Stimulated activated CD4-positive, alpha-beta T cell treated with anti-CD3 and anti-CD28 coated beads, Interleukin-4, amount 100 ng/mL, for 1 hour (primary cell): ENCODE measurements at regions not wholly inside any gene's neighbourhood (a gene's known extent, or its start where the extent isn't known, plus 50 kb on each side); places are given as distances from the start of the nearest gene placed in this dataset.

Experiments used
- DNase-seq: peaks from one replicate; pipeline ENCODE4 v3.0.0-alpha.2; 2020

GRCh38 chr5:107215611-107216010 is 455.1 kb downstream of the EFNA5 start:
- no peak for DNase-seq

- DNase-seq = no peak
Measured at GRCh38 chr5:107213025-107213424, 457.7 kb downstream of the EFNA5 start.

- DNase-seq = no peak
Measured at GRCh38 chr5:107211630-107212029, 459.1 kb downstream of the EFNA5 start.

GRCh38 chr5:107208867-107209266 is 461.9 kb downstream of the EFNA5 start:
- DNase-seq = no peak

- DNase-seq = no peak
Measured at GRCh38 chr5:107204413-107204812, 466.3 kb downstream of the EFNA5 start.

GRCh38 chr5:107203243-107203642 is 467.5 kb downstream of the EFNA5 start:
- DNase-seq = no peak

GRCh38 chr5:107199756-107200155 is 471.0 kb downstream of the EFNA5 start:
- no peak for DNase-seq

GRCh38 chr5:107196500-107197059 is 474.2 kb downstream of the EFNA5 start:
- no peak for DNase-seq

GRCh38 chr5:107195890-107196395 is 474.8 kb downstream of the EFNA5 start:
- no peak for DNase-seq

- DNase-seq = no peak
Measured at GRCh38 chr5:107184871-107185270, 485.9 kb downstream of the EFNA5 start.

- no peak for DNase-seq
Measured at GRCh38 chr5:107184066-107184465, 486.7 kb downstream of the EFNA5 start.

GRCh38 chr5:107170620-107171019 is 500.1 kb downstream of the EFNA5 start:
- no peak for DNase-seq

GRCh38 chr5:107169867-107170266 is 500.9 kb downstream of the EFNA5 start:
- no peak for DNase-seq

- no peak for DNase-seq
Measured at GRCh38 chr5:107168848-107169752, 501.6 kb downstream of the EFNA5 start.

GRCh38 chr5:107168086-107168485 is 502.7 kb downstream of the EFNA5 start:
- no peak for DNase-seq

- DNase-seq = no peak
Measured at GRCh38 chr5:107165296-107165695, 505.4 kb downstream of the EFNA5 start.

GRCh38 chr5:107157809-107158208 is 512.9 kb downstream of the EFNA5 start:
- DNase-seq = no peak

- no peak for DNase-seq
Measured at GRCh38 chr5:107155707-107156106, 515.0 kb downstream of the EFNA5 start.

GRCh38 chr5:107154593-107154992 is 516.1 kb downstream of the EFNA5 start:
- DNase-seq = no peak

- DNase-seq = no peak
Measured at GRCh38 chr5:107153283-107153682, 517.5 kb downstream of the EFNA5 start.

- no peak for DNase-seq
Measured at GRCh38 chr5:107149243-107150005, 521.3 kb downstream of the EFNA5 start.

GRCh38 chr5:107147589-107147988 is 523.1 kb downstream of the EFNA5 start:
- no peak for DNase-seq

GRCh38 chr5:107146901-107147300 is 523.8 kb downstream of the EFNA5 start:
- DNase-seq = no peak

- no peak for DNase-seq
Measured at GRCh38 chr5:107135391-107135790, 535.3 kb downstream of the EFNA5 start.
